ENCODE measurements at regions not wholly inside any gene's neighbourhood (a gene's known extent, or its start where the extent isn't known, plus 50 kb on each side); places are given as distances from the start of the nearest gene placed in this dataset.

- Histone ChIP-seq H3K9me3 (peaks cover 0 to 6% (median 0%) of the 10 kb centered on the region in 4 donors), H3K4me3 (no peak overlapping the region), H3K4me1 (no peaks in the 10 kb centered on the region), H3K36me3 (no peaks in the 10 kb centered on the region), H3K27me3 (no peaks in the 10 kb centered on the region), H3K27ac (no peak overlapping the region)
- DNase-seq (ENCODE audit: low spot score in 2 of 2), result no peak
- TF ChIP-seq EP300 (IDR thresholded peaks at IDR 0.05) (no peak), POLR2A (IDR thresholded peaks at IDR 0.05) (no peak)
- TF ChIP-seq, protein P1, sequence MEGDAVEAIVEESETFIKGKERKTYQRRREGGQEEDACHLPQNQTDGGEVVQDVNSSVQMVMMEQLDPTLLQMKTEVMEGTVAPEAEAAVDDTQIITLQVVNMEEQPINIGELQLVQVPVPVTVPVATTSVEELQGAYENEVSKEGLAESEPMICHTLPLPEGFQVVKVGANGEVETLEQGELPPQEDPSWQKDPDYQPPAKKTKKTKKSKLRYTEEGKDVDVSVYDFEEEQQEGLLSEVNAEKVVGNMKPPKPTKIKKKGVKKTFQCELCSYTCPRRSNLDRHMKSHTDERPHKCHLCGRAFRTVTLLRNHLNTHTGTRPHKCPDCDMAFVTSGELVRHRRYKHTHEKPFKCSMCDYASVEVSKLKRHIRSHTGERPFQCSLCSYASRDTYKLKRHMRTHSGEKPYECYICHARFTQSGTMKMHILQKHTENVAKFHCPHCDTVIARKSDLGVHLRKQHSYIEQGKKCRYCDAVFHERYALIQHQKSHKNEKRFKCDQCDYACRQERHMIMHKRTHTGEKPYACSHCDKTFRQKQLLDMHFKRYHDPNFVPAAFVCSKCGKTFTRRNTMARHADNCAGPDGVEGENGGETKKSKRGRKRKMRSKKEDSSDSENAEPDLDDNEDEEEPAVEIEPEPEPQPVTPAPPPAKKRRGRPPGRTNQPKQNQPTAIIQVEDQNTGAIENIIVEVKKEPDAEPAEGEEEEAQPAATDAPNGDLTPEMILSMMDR (IDR thresholded peaks at IDR 0.05), result no peak
- 57 to 59% methylated on average over 4 of the region's 4 CpGs for WGBS, 2 donors
Measured at GRCh38 chr14:97536421-97536820, 739.2 kb downstream of the VRK1 start.

GRCh38 chr14:97538749-97539410, 741.7 kb downstream of the VRK1 start:
- Histone ChIP-seq H3K36me3 (no peaks in the 10 kb centered on the region), H3K4me1 (no peaks in the 10 kb centered on the region), H3K4me3 (no peak overlapping the region), H3K9me3 (no peaks in the 10 kb centered on the region), H3K27me3 (no peaks in the 10 kb centered on the region), H3K27ac (no peak overlapping the region)
- 60 to 63% methylated on average over 10 of the region's 10 CpGs for WGBS, 2 donors
- TF ChIP-seq POLR2A (IDR thresholded peaks at IDR 0.05), result no peak
- TF ChIP-seq, protein P1 (IDR thresholded peaks at IDR 0.05), result no peak
- TF ChIP-seq EP300 (IDR thresholded peaks at IDR 0.05), result no peak
- DNase-seq (ENCODE audit: low spot score in 2 of 2), result no peak

- no peak for DNase-seq (ENCODE audit: low spot score in 2 of 2)
- Histone ChIP-seq H3K36me3 (no peaks in the 10 kb centered on the region), H3K4me3 (no peak overlapping the region), H3K4me1 (no peaks in the 10 kb centered on the region), H3K27ac (no peak overlapping the region), H3K27me3 (no peaks in the 10 kb centered on the region), H3K9me3 (no peaks in the 10 kb centered on the region)
- WGBS, 2 donors, result 47 to 48% methylated on average over 5 of the region's 5 CpGs
- no peak for TF ChIP-seq EP300 (IDR thresholded peaks at IDR 0.05)
Measured at GRCh38 chr14:97539411-97539795, 742.2 kb downstream of the VRK1 start.

DNA sequence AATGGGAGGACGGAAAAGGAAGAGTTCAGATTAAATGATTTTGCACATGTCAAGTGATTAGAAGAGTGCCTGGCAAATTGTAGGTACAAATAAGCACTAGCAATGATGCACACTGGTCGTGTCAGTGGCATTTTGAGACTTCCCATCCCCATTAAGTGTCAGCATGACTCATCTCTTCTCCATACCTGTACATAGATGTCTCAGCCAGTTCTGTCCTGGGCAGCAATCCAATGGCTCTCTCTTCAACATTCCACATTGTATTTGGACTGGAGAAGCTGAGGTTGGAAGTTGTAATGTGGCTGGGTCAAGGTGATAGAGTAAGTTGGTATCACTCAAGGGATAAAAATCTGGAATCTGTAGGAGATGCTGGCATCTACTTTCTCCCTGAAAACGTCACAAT, 742.7 kb downstream of the VRK1 start:
- Histone ChIP-seq H3K4me3 (no peak overlapping the region), H3K4me1 (no peaks in the 10 kb centered on the region), H3K36me3 (no peaks in the 10 kb centered on the region), H3K27ac (no peak overlapping the region), H3K27me3 (no peaks in the 10 kb centered on the region), H3K9me3 (no peaks in the 10 kb centered on the region)
- no peak for DNase-seq (ENCODE audit: low spot score in 2 of 2)
- WGBS, 2 donors, result 83 to 86% methylated on average over 3 of the region's 3 CpGs
- TF ChIP-seq POLR2A (IDR thresholded peaks at IDR 0.05), result no peak
- TF ChIP-seq, protein P1 (IDR thresholded peaks at IDR 0.05), result no peak
- no peak for TF ChIP-seq EP300 (IDR thresholded peaks at IDR 0.05)

- no peaks in the 10 kb centered on the region for H3K27me3 ChIP-seq
- TF ChIP-seq EP300 (IDR thresholded peaks at IDR 0.05) (no peak), POLR2A (IDR thresholded peaks at IDR 0.05) (no peak)
- TF ChIP-seq, protein P1 (IDR thresholded peaks at IDR 0.05), result no peak
Measured at GRCh38 chr14:97543221-97543620, 746.0 kb downstream of the VRK1 start.

DNA sequence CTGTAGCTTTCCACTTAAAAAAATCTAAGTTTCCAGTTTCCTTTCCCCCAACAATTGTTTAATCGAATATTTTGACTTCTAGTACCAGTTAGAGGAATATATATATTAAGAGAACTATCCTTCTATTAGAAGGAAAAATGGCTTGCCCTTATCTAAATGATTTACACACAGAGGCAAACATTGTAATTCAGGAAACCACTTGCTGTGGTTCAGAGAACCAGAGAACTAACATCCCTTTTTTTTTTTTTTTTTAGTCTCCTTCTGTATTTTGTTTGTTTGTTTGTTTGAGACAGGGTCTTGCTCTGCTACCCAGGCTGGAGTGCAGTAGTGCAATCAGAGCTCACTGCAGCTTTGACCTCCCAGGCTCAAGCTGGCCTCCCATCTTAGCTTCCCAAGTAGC, 746.6 kb downstream of the VRK1 start:
- Histone ChIP-seq H3K27ac (no peak overlapping the region), H3K4me1 (no peaks in the 10 kb centered on the region), H3K4me3 (no peak overlapping the region), H3K27me3 (no peaks in the 10 kb centered on the region), H3K36me3 (no peaks in the 10 kb centered on the region), H3K9me3 (no peaks in the 10 kb centered on the region)
- TF ChIP-seq POLR2A (IDR thresholded peaks at IDR 0.05) (no peak), EP300 (IDR thresholded peaks at IDR 0.05) (no peak)
- TF ChIP-seq, protein P1 (IDR thresholded peaks at IDR 0.05), result no peak
- WGBS, 2 donors, result 70 to 78% methylated on average over 1 of the region's 1 CpG
- no peak for DNase-seq (ENCODE audit: low spot score in 2 of 2)

More at GRCh38 chr14:97543221-97543620, 746.0 kb downstream of the VRK1 start:
- no peaks in the 10 kb centered on the region for H3K9me3 ChIP-seq
- no peaks in the 10 kb centered on the region for H3K4me1 ChIP-seq
- DNase-seq (ENCODE audit: low spot score in 2 of 2), result no peak
- H3K36me3 ChIP-seq, result no peaks in the 10 kb centered on the region
- H3K4me3 ChIP-seq, result no peak overlapping the region
- 74 to 75% methylated on average over 5 of the region's 5 CpGs for WGBS, 2 donors
- H3K27ac ChIP-seq, result no peak overlapping the region
